Lung (tissue), 11 donors: ENCODE measurements at regions not wholly inside any gene's neighbourhood (a gene's known extent, or its start where the extent isn't known, plus 50 kb on each side); places are given as distances from the start of the nearest gene placed in this dataset.

Experiments used
- ATAC-seq: fragments of 200-7000 bp; cut with Tn5 transposase; one replicate; pipeline ENCODE4 v1.9.1; 2020; ENCODE audit warnings: moderate number of reproducible peaks; ENCODE audit not compliant: insufficient read depth, low FRiP score
- DNase-seq, 3 donors: peaks; one replicate each; pipeline ENCODE4 v3.0.0-alpha.2; 2013 to 2017
- H3K27ac ChIP-seq, 2 donors: one replicate each; pipeline ENCODE4 v1.5.1; 2013; ENCODE audit warnings: mild to moderate bottlenecking in 2 of 2, moderate library complexity in 2 of 2, control low read depth in 1 of 2, inconsistent platforms in 1 of 2, low read depth in 1 of 2, low read length in 1 of 2
- H3K27me3 ChIP-seq, 3 donors: one replicate each; pipeline ENCODE4 v1.5.1; 2013; ENCODE audit warnings: low read length in 2 of 3; ENCODE audit not compliant: control insufficient read depth in 3 of 3, insufficient read depth in 3 of 3
- H3K36me3 ChIP-seq, 4 donors: one replicate each; pipeline ENCODE4 v1.5.1; 2013; ENCODE audit warnings: low read length in 4 of 4, mild to moderate bottlenecking in 1 of 4, moderate library complexity in 1 of 4; ENCODE audit not compliant: control insufficient read depth in 4 of 4, insufficient read depth in 4 of 4
- H3K4me1 ChIP-seq, 5 donors: one replicate each; pipeline ENCODE4 v1.5.1; 2013; ENCODE audit warnings: low read length in 5 of 5, mild to moderate bottlenecking in 2 of 5, moderate library complexity in 1 of 5; ENCODE audit not compliant: control insufficient read depth in 5 of 5, insufficient read depth in 5 of 5
- H3K4me3 ChIP-seq: one replicate; pipeline ENCODE4 v1.5.1; 2013; ENCODE audit warnings: mild to moderate bottlenecking, control low read depth, moderate library complexity
- H3K9ac ChIP-seq, 2 donors: one replicate each; pipeline ENCODE4 v1.5.1; 2013; ENCODE audit warnings: low read length in 2 of 2, control low read depth in 1 of 2; ENCODE audit not compliant: insufficient read depth in 1 of 2
- H3K9me3 ChIP-seq, 4 donors: one replicate each; pipeline ENCODE4 v1.5.1; 2013; ENCODE audit warnings: low read length in 3 of 4, mild to moderate bottlenecking in 1 of 4, moderate library complexity in 1 of 4; ENCODE audit not compliant: control insufficient read depth in 4 of 4, insufficient read depth in 3 of 4
- WGBS, 2 donors: extraction: QIAGEN DNeasy Blood & Tissue Kit; methylation state at CpG; one replicate each; pipeline ENCODE4 v1.1.7; 2013; 5-methylcytosine and 5-hydroxymethylcytosine counted together
- TF ChIP-seq, protein P1 (sequence below): IDR thresholded peaks from 2 replicates; pipeline ENCODE4 v1.5.1; 2012; ENCODE audit warnings: mild to moderate bottlenecking; ENCODE audit errors: control extremely low read depth, extremely low read depth
- donor health status: control.
- donor health status: control.
- donor health status: Bipolar disorder and iron deficiency.
- donor health status: healthy.
- donor health status: DM: yes; HTN: yes; CAD: no.

DNA sequence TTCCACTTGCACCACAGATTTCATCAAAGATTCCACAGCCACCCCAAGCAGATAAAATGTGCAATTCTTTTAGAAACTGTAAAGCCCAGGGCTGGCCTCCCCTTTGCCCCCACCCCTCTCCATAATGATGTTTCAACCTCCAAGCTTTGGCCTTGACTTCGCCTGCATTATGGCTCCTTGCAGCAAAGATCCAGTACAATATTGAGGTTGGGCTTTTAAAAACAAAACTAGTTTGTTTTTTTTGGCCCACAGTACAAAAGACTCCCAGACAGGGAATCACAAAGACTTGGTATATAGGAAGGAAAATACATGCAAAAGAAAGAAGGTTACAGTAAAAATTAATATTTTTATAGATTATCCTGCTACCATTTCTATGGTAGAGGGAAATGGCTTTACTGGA is 356.5 kb upstream of the PTBP2 start:
- TF ChIP-seq, protein P1, sequence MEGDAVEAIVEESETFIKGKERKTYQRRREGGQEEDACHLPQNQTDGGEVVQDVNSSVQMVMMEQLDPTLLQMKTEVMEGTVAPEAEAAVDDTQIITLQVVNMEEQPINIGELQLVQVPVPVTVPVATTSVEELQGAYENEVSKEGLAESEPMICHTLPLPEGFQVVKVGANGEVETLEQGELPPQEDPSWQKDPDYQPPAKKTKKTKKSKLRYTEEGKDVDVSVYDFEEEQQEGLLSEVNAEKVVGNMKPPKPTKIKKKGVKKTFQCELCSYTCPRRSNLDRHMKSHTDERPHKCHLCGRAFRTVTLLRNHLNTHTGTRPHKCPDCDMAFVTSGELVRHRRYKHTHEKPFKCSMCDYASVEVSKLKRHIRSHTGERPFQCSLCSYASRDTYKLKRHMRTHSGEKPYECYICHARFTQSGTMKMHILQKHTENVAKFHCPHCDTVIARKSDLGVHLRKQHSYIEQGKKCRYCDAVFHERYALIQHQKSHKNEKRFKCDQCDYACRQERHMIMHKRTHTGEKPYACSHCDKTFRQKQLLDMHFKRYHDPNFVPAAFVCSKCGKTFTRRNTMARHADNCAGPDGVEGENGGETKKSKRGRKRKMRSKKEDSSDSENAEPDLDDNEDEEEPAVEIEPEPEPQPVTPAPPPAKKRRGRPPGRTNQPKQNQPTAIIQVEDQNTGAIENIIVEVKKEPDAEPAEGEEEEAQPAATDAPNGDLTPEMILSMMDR = no peak
- Histone ChIP-seq H3K27me3 (no peaks in the 10 kb centered on the region), H3K27ac (no peak overlapping the region), H3K36me3 (no peaks in the 10 kb centered on the region), H3K4me3 (no peak overlapping the region), H3K4me1 (no peaks in the 10 kb centered on the region), H3K9me3 (no peaks in the 10 kb centered on the region), H3K9ac (no peak overlapping the region)
- DNase-seq = peak in 1 of 3 donors; percentile 19
- WGBS, 2 donors = 68 to 83% methylated on average over 1 of the region's 1 CpG
- ATAC-seq = no peak

DNA sequence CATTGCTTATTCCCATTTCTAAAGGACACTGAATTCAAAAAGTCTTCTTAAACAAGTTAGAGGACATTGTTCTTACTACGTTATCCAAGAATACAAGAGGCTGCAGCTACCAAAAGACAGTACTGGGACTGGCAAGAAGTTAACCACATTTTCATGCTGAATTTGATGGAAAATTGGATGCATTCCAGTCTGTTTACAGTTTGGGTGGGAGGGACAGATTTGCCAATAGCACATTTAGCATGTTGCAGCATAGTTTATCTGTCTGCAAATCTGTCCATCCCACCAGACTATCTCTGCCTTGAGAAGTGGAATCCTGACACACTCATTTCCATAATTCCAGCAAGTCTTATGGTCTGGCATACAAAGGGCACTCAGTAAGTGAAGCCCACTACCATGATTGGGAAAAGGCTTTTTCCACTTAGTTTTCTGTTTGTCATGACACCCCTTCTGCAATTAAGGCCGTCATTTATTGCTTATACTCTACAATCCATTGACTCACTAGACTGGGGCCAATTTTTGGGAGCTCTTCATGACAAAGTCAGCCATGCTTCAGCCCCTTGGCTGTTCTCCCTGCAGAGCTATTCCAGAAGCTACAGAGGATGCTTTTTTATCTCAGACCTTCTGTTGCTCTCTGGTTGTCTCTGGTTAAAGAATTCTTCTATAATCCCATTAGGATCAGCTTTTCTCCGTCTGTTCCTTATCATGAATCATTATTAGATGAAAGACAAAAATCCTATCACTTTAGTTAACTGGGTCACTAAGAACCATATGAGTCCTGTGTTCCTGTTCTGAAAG is 355.8 kb upstream of the PTBP2 start:
- DNase-seq (peak in 1 of 3 donors; percentile 9), ATAC-seq (no peak)
- Histone ChIP-seq H3K4me1 (no peaks in the 10 kb centered on the region), H3K27ac (no peak overlapping the region), H3K27me3 (no peaks in the 10 kb centered on the region), H3K9me3 (no peaks in the 10 kb centered on the region), H3K9ac (no peak overlapping the region), H3K4me3 (no peak overlapping the region), H3K36me3 (no peaks in the 10 kb centered on the region)
- TF ChIP-seq, protein P1 = no peak
- WGBS, 2 donors = 57 to 65% methylated on average over 3 of the region's 3 CpGs

DNA sequence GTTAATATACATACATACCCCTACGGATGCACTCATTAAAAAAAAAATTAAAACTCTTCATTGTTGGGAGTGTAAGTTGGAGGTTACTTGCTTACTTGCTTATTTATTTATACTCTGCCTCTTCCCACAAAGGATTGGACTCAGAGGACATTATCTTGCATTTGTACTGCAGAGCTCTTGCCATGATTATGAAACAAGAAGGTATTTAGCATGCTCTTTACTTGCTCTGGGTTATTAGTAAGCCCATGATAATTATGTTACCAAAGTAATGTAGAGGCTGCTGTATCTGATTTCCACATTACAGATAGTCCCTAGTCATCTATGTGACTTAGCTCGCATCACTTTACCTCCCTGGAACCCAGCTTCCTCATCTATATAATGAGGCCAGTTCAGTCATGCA is 355.1 kb upstream of the PTBP2 start:
- H3K4me1 ChIP-seq = no peaks in the 10 kb centered on the region
- no peaks in the 10 kb centered on the region for H3K27me3 ChIP-seq
- no peak for ATAC-seq
- WGBS, 2 donors = 97% methylated on average over 2 of the region's 2 CpGs
- TF ChIP-seq, protein P1 = no peak
- DNase-seq = no peak
- no peak overlapping the region for H3K9ac ChIP-seq
- H3K9me3 ChIP-seq = no peaks in the 10 kb centered on the region
- H3K4me3 ChIP-seq = no peak overlapping the region
- no peak overlapping the region for H3K27ac ChIP-seq
- H3K36me3 ChIP-seq = no peaks in the 10 kb centered on the region

DNA sequence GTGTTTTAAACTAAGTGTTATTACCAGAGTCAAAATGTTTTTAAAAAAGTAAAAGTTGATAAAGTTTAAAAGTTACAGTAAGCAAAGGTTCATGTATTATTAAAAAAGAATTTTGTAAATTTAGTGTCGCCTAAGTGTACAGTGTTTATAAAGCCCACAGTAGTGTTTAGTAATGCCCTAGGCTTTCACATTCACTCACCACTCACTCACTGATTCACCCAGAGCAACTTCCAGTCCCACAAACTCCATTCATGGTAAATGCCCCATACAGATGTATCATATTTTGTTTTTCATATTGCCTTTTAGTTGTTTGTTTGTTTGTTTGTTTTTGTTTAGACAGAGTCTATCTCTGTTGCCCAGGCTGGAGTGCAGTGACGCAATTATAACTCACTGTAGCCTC is 353.8 kb upstream of the PTBP2 start:
- Histone ChIP-seq H3K4me3 (no peak overlapping the region), H3K27me3 (no peaks in the 10 kb centered on the region), H3K27ac (no peak overlapping the region), H3K36me3 (no peaks in the 10 kb centered on the region), H3K9me3 (no peaks in the 10 kb centered on the region), H3K4me1 (no peaks in the 10 kb centered on the region), H3K9ac (no peak overlapping the region)
- no peak for ATAC-seq
- 89 to 90% methylated on average over 2 of the region's 2 CpGs for WGBS, 2 donors
- TF ChIP-seq, protein P1 = no peak
- DNase-seq = no peak
